Mesodermal cell (in vitro differentiated cells): ENCODE measurements at regions not wholly inside any gene's neighbourhood (a gene's known extent, or its start where the extent isn't known, plus 50 kb on each side); places are given as distances from the start of the nearest gene placed in this dataset.
"Not testable (repeated sequence)": the region's sequence is repeated elsewhere in the genome, so short reads cannot be mapped to it uniquely, and the experiment has no call there.

ENCODE experiments used
- H3K27ac ChIP-seq: 2 replicates; pipeline ENCODE4 v1.7.0; 2013; ENCODE audit warnings: mild to moderate bottlenecking, low read depth, low read length, moderate library complexity; ENCODE audit not compliant: severe bottlenecking
- H3K36me3 ChIP-seq: 2 replicates; pipeline ENCODE4 v1.7.1; 2013; ENCODE audit warnings: mild to moderate bottlenecking, low read length, moderate library complexity; ENCODE audit not compliant: control insufficient read depth, insufficient read depth
- H3K4me1 ChIP-seq: one replicate; pipeline ENCODE4 v1.7.1; 2013; ENCODE audit warnings: mild to moderate bottlenecking, low read length; ENCODE audit not compliant: insufficient read depth, control insufficient read depth, poor library complexity, severe bottlenecking
- H3K4me3 ChIP-seq: 2 replicates; pipeline ENCODE4 v1.7.0; 2013; ENCODE audit warnings: low read length, control low read depth, mild to moderate bottlenecking; ENCODE audit not compliant: insufficient read depth, poor library complexity, severe bottlenecking; ENCODE audit errors: extremely low read depth
- H3K9me3 ChIP-seq: 2 replicates; pipeline ENCODE4 v1.7.1; 2013; ENCODE audit warnings: mild to moderate bottlenecking, low read length, moderate library complexity; ENCODE audit not compliant: control insufficient read depth
- WGBS, 2 experiments: methylation state at CpG; one replicate each; pipeline ENCODE4 v1.1.5; 2013; ENCODE audit warnings: missing lambda C conversion rate in 2 of 2; ENCODE audit not compliant: insufficient coverage in 2 of 2; 5-methylcytosine and 5-hydroxymethylcytosine counted together

DNA sequence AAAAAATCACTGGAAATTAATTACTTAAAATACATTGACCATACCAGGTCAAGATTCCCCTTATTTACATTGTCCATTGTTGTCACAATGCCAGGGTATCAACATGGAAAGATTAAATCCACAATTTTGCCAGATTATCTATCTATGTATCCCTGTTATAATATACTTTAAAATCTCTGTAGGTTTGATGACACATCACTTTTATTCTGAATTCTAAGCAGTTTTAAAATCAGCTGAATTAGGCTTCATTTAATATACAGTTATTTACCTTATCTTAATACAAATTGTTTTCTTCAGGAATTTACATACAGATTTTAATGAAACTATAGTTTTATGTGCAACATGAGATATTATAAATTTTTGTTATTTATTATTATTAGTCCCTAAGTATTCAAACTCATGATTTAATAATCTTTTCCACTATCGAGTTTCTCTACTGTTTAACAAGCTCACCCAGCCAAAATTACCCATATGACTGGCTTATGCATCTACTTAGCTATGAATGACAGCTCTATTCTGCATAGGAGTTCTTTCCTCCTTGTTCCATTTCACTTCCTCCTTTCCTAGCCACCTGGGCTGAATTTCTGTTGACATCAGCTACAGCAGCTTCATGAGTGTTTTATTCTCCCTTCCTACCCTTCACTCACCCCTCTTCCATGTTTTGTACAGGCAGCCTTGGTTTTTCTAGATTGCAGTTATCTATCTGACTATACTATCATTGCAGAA, 654.2 kb upstream of the MAP3K7 start:
- Histone ChIP-seq H3K4me1 (no peaks in the 10 kb centered on the region), H3K9me3 (no peaks in the 10 kb centered on the region), H3K27ac (no peak overlapping the region), H3K36me3 (no peaks in the 10 kb centered on the region), H3K4me3 (no peak overlapping the region)
- 83% methylated on average over 1 of the region's 1 CpG; no CpG with 5 or more reads in 1 of the 2 experiments for WGBS, 2 experiments

DNA sequence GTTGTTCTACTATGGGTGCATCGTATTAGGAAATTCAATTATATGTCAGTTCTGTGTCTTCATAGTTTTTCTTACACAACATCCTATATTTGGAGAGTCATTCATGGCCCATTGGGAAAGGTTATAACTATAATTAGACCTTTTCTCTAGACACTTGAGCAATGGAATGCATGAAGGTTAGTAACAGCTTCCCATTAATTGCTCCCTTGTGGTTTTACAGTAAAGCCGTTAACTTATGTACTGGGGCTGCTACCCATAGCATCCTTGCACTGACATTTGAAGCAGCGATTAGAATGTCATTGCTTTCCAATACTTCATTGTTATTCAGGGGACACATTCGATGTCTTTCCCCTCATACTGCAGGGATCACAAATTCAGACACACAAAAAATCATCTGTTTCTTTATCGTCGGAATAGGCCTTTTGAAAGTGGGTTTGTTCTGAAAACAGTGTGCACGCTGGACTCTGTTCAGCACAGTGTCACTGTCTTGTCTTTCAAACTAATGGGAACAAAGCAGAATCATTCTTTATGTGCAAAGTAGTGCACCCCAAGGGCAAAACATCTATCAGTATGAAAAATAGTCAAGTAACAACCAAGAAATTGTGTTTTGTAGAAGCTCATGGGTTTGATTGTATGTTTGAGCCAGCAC, 634.3 kb upstream of the MAP3K7 start:
- Histone ChIP-seq H3K4me1 (no peaks in the 10 kb centered on the region), H3K27ac (no peak overlapping the region), H3K9me3 (no peaks in the 10 kb centered on the region), H3K4me3 (no peak overlapping the region), H3K36me3 (no peaks in the 10 kb centered on the region)
- WGBS, 2 experiments = 61 to 64% methylated on average over 3 to 4 of the region's 7 CpGs

DNA sequence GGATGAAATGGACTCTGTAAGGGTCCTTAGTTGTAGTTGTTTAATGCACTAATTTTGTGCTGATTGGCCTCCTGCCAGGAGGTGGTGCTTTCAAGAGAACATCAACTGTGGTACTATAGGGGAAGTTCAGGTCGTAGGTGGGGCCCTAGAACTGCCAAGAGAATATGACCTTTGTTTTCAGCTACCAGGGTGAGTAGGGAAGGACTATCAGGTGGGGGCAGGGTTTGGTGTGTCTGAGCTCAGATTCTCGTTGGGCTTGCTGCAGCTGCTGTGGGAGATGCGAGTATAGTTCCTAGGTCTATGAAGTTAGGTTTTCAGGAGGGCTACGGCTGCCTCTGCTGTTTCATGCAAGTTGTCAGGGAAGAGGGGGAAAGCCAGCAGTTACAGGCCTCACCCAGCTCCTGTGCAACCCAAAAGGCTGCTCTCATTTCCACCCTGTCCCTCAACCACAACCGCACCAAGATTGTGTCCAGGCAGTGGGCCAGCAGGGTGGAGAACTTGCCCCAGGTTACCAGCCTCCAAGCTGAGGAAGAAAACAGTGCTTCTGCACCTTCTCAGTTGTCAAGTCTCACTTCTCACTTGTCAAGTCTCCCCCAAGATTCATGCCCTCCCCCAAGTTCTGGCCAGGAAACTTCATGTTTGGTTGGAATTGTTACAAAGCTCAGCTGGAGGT, 626.5 kb upstream of the MAP3K7 start:
- Histone ChIP-seq H3K4me3 (no peak overlapping the region), H3K9me3 (no peaks in the 10 kb centered on the region), H3K27ac (no peak overlapping the region), H3K4me1 (no peaks in the 10 kb centered on the region), H3K36me3 (no peaks in the 10 kb centered on the region)
- 84 to 90% methylated on average over 2 to 4 of the region's 5 CpGs for WGBS, 2 experiments

DNA sequence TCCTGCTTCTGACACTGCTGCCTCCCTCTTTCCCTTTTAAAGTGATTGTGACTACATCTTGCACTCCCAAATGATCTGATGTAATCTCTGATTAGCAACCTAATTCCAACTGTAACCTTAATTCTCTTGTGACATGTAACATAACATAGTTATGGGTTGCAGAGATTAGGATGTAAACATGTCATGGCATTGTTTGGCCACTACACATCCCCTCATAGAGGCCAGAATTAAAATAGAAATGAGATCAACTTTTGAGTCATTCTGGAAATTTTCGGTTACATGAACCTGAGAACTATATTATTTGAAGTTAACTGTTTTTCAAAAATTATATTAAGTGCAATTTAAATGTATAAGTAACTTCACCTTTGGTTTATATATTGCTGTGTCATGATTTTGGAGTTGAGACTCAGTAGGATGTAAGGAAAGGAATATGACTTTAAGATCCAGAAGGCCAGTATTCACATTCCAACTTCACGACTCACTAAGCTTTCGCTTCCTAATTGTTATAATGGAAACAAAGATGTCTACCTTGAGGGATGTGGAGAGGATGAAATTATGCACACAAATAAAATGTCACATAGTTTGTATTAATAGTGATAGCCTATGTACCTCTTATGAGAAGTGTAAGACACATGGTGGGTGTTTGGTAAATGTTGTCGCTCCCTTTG, 611.9 kb upstream of the MAP3K7 start:
- no peak overlapping the region for H3K27ac ChIP-seq
- no peaks in the 10 kb centered on the region for H3K36me3 ChIP-seq
- H3K4me3 ChIP-seq = no peak overlapping the region
- H3K9me3 ChIP-seq = no peaks in the 10 kb centered on the region
- H3K4me1 ChIP-seq = no peaks in the 10 kb centered on the region
- WGBS, 2 experiments = no CpG with 5 or more reads among the region's 4 CpGs

- Histone ChIP-seq H3K9me3 (no peaks in the 10 kb centered on the region), H3K36me3 (no peaks in the 10 kb centered on the region), H3K4me3 (no peak overlapping the region), H3K27ac (no peak overlapping the region), H3K4me1 (no peaks in the 10 kb centered on the region)
- 80% methylated on average over 1 of the region's 1 CpG; no CpG with 5 or more reads in 1 of the 2 experiments for WGBS, 2 experiments
Observed at GRCh38 chr6:91196729-91197128, 609.9 kb upstream of the MAP3K7 start.

DNA sequence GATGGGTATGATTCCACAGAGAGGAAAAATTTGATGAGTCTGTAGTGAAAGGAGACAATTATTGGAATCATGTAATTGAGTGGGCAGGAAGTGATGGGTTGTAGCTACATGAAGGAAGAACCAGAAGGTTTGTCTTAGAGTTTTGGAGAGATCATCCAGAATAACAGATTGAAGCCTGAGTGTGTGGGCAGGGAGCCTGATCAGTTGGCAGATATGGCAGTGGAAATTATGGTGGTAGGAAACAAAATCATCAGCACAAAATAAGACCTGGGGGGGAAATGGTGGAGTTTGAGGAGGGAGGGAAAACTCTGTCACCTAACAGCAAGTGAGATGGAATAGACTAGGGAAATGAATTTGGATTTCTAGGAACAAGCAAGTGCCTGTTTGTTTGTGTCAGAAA, 606.6 kb upstream of the MAP3K7 start:
- no peaks in the 10 kb centered on the region for H3K36me3 ChIP-seq
- H3K4me1 ChIP-seq = no peaks in the 10 kb centered on the region
- H3K9me3 ChIP-seq = no peaks in the 10 kb centered on the region
- H3K4me3 ChIP-seq = no peak overlapping the region
- H3K27ac ChIP-seq = no peak overlapping the region

- not testable (repeated sequence) for H3K9me3 ChIP-seq, H3K4me1 ChIP-seq, H3K4me3 ChIP-seq, H3K27ac ChIP-seq, H3K36me3 ChIP-seq
- WGBS, 2 experiments = 77 to 93% methylated on average over 2 to 3 of the region's 3 CpGs
Observed at GRCh38 chr6:91190041-91190440, 603.2 kb upstream of the MAP3K7 start.

GRCh38 chr6:91185072-91185471, 598.2 kb upstream of the MAP3K7 start:
- Histone ChIP-seq H3K9me3 (no peaks in the 10 kb centered on the region), H3K4me3 (no peak overlapping the region), H3K36me3 (no peaks in the 10 kb centered on the region), H3K27ac (no peak overlapping the region), H3K4me1 (no peaks in the 10 kb centered on the region)
- 82 to 100% methylated on average over 1 to 3 of the region's 4 CpGs for WGBS, 2 experiments

- WGBS, 2 experiments = no CpG with 5 or more reads among the region's 2 CpGs
- Histone ChIP-seq H3K27ac (no peak overlapping the region), H3K4me1 (no peaks in the 10 kb centered on the region), H3K9me3 (no peaks in the 10 kb centered on the region), H3K4me3 (no peak overlapping the region), H3K36me3 (no peaks in the 10 kb centered on the region)
Observed at GRCh38 chr6:91181416-91181815, 594.5 kb upstream of the MAP3K7 start.

- no CpG with 5 or more reads among the region's 3 CpGs for WGBS, 2 experiments
- H3K9me3 ChIP-seq = no peaks in the 10 kb centered on the region
- H3K4me3 ChIP-seq = no peak overlapping the region
- H3K36me3 ChIP-seq = no peaks in the 10 kb centered on the region
- H3K4me1 ChIP-seq = no peaks in the 10 kb centered on the region
- no peak overlapping the region for H3K27ac ChIP-seq
Observed at GRCh38 chr6:91173651-91174050, 586.8 kb upstream of the MAP3K7 start.
